ENCODE measurements at regions not wholly inside any gene's neighbourhood (a gene's known extent, or its start where the extent isn't known, plus 50 kb on each side); places are given as distances from the start of the nearest gene placed in this dataset.
"Not testable (repeated sequence)": the region's sequence is repeated elsewhere in the genome, so short reads cannot be mapped to it uniquely, and the experiment has no call there.

DNA sequence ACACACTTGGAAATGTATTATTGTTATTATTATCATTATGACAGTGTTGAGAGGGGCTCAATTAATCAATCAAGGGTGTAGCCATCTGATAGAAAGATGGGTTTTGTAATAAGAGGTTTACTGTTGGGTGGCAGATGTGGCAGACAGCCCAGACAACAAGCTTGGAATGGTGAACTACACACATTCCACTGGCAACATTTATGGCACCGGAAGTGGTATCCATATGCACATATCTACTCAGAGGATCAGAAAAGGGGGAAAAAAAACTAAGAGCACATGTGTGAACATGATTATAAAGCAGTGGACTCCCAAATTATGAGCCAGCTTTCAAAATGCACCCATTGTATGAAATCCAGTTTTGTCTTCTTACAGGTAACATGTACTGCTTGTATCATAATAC is 125.9 kb upstream of the ARX start:
- no peak for DNase-seq (ENCODE audit: low read depth)

DNA sequence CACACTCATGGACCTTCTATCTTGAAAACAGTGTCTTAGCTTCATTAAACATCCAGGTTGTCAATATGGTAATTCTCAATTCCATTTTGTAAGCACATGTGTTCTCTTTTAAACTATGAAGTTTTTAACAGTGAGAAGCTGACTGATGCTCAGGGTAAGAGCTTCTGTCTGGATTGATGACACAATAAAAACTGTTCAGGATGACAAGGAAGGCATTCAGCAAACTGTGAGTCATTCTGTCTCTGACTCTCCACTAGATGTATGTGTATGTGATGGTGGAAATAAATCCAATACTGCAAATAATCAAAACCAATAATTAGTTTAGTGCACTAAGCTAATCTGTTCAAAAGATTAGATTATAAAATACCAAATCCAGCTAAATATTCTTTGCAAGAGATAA is 115.3 kb upstream of the ARX start:
- no peak for DNase-seq (ENCODE audit: low read depth)

- DNase-seq (ENCODE audit: low read depth) = no peak
Observed at GRCh38 chrX:25130619-25131018, 114.9 kb upstream of the ARX start.

DNA sequence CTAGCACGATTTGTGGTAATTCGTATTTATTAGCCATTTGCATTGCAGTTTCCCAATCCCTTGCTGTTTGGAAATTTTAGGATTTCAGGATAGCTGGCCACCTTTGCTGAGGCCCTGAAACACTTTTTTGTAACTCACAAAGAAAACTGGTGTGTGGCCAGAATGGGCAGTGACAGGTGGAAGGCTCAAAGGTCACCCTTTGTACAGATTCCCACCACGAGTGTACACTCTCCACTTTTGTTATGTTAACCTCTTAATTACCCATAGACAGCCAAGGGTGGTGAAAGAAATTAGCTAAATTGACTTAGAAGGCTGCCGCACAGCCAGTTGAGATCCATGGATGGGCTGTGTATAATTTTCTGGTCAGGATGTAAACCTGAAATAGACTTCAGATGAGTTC is 109.7 kb upstream of the ARX start:
- DNase-seq (ENCODE audit: low read depth) = no peak

DNA sequence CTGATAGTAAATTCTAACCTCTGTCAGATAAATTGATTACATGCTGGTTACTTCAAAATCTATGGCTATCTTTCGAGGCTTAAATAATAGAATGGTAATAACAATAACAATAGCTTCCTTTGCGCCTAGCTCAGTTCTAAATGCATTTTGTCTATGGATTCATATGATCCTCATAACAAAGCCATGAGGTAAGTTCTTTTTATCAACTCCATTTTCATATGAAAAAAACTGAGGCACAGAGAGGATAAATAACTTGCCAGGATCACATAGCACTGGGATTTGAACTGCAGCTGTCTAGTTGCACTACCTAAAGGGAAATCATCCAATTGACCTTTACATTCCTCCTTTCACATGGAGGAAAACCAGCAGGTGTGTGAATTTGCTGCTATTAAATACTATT is 108.6 kb upstream of the ARX start:
- no peak for DNase-seq (ENCODE audit: low read depth)

- no peak for DNase-seq (ENCODE audit: low read depth)
Observed at GRCh38 chrX:25112156-25112555, 96.4 kb upstream of the ARX start.

DNA sequence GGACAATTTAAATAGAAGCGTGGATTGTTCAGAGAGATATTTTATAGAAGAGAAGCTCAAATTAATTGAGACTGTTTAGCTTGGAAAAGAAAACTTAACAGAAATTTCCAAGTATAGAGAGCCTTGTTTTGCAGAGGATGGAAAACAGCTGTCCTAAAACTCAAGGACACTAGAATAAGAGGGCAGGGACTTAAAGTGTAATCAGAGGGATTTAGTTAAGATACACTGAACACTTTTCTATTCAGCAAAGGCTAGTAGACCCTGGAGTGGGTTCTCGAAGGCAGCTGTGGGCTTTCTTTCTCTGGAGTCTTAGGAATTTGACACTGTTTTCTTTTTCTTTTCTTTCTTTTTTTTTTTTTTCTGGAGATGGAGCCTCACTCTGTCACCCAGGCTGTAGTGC is 92.7 kb upstream of the ARX start:
- DNase-seq (ENCODE audit: low read depth) = no peak

DNA sequence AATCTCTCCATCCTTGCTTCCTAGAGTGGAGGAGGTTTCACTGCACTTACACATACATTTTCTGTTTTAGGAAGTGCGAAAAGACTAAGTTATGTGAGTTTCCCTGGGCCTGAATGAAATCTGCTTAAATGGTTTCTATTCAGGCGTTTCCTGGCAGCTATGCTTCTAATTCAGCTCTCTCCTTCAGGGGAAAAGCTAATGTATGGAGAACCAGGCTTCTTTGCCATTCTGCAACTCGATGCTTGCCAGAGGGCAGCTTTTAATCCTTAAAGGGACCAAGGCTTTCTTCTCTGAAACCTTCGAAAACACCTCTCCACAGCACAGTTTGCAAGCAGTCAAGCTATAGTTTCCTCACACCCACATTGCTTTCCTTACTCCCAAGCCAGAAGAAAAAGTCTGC is 89.5 kb upstream of the ARX start:
- no peak for DNase-seq (ENCODE audit: low read depth)

DNA sequence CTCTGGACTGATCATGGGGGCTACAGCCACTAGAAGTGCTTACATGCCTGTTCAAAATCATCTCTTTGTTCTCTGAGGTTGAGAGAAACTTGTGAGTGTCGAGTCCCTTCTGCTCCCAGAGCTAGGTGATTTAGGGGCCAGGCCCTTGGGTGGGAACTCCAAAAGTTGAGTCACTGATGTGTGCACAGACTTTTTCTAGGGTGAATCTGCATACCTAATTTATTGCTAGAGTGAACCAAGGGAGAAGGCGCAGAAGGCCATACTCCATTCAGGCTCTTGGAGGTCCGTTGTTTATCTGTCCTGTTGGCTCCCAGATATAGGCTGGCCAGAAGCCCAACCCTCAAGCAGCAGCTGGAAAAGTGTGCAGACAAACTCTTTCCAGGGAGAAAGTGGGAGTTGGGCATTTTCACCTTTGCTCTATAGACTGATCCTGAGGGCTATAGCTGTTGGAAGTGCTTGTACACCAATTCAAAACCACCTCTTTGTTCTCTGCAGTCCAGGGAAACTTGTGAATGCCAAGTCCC is 80.8 kb upstream of the ARX start:
- no peak for DNase-seq (ENCODE audit: low read depth)

DNA sequence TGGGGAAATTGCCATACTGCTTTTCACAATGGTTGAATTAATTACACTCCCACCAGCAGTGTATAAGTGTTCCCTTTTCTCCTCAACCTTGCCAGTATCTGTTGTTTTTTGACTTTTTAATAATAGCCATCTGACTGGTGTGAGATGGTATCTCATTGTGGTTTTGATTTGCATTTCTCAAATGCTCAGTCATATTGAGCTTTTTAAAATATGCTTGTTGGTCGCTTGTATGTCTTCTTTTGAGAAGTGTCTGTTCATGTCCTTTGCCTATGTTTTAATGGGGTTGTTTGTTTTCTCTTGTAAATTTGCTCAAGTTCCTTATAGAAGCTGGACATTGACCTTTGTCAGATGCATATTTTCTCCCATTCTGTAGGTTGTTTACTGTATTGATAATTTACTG is 75.4 kb upstream of the ARX start:
- not testable (repeated sequence) for DNase-seq (ENCODE audit: low read depth)

DNA sequence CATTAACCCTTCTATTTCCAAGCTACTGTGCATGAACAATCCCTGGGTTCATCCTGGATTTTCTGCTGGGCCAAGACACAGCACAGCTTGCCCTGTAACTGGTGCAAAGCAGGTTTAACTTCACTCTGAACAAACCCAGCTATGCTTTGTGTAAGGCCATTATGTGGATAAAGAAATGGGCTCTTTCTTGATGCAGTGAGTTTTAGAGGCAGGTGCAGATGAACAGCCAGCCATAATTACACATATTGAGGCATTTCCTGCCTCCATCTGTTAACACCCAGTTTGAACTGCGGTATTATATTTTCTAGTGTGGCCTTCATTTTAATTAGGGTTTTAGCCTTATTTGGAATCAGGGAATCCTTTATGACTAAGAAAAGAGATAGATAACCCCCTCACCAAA is 68.7 kb upstream of the ARX start:
- DNase-seq (ENCODE audit: low read depth) = no peak

- no peak for DNase-seq (ENCODE audit: low read depth)
Observed at GRCh38 chrX:25083661-25084060, 67.9 kb upstream of the ARX start.

- DNase-seq (ENCODE audit: low read depth) = no peak
Observed at GRCh38 chrX:25079020-25079419, 63.3 kb upstream of the ARX start.

DNA sequence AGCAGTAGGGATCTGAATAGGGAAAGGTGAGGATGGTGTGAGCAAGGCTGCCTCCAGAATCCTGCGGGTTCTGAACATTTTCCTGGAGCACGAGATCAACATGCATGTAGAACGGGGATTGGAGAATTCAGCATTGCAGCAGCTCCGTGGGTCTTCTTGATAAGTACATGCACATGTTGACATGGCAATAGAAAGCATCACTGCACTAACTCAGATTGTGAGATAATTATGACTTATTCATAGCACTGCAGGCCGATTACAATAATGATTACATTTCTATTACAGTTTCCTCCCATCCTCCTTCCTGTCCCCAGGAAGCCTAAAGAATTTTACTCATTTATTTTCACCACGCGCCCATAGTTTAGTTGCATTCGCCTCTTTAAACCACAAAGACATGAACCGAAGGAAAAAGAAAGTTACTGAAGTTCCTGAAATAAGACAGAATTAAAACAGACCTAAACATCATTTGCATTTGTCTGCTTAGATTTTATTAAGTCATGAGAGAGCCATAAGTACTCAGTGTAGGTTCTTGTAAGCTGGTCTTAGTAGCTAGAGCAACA is 61.3 kb upstream of the ARX start:
- DNase-seq (ENCODE audit: low read depth) = no peak

GRCh38 chrX:25072247-25072646 is 56.5 kb upstream of the ARX start:
- no peak for DNase-seq (ENCODE audit: low read depth)

DNA sequence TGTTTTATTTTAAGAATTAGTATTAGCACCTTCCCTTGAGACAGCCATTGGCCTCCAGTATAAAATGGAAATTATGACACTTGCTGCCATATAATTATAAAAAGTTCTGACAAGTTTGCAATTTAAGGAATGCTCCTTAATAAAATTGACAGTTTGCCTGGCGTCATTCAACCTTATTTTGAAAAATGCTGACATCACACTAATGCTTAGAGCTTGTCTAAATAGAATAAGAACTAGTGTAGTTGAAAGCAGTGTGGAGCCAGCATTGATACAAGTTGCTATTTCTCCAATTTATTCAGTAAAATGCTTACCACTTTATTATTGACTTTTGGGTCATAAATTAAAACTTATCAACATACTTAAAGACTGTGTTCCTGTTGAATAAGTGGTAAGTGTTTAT is 54.3 kb upstream of the ARX start:
- no peak for DNase-seq (ENCODE audit: low read depth)

DNA sequence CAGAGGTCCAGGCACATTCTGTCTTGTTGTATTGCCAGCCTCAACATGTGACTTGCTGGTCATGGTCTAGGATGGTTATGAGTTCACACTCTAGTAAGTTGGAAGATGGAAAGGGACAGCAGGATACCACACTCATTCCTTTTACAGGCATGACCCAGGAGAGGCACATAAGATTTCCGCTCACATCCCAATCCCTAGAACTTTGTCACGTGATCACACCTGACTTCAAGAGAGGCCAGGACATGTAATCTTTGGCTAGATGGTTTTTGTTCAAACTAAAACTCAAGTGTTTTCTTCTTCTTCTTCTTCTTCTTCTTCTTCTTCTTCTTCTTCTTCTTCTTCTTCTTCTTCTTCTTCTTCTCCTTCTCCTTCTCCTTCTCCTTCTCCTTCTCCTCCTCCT is 53.4 kb upstream of the ARX start:
- no peak for DNase-seq (ENCODE audit: low read depth)

- DNase-seq (ENCODE audit: low read depth) = no peak
Observed at GRCh38 chrX:25068340-25068739, 52.6 kb upstream of the ARX start.

DNA sequence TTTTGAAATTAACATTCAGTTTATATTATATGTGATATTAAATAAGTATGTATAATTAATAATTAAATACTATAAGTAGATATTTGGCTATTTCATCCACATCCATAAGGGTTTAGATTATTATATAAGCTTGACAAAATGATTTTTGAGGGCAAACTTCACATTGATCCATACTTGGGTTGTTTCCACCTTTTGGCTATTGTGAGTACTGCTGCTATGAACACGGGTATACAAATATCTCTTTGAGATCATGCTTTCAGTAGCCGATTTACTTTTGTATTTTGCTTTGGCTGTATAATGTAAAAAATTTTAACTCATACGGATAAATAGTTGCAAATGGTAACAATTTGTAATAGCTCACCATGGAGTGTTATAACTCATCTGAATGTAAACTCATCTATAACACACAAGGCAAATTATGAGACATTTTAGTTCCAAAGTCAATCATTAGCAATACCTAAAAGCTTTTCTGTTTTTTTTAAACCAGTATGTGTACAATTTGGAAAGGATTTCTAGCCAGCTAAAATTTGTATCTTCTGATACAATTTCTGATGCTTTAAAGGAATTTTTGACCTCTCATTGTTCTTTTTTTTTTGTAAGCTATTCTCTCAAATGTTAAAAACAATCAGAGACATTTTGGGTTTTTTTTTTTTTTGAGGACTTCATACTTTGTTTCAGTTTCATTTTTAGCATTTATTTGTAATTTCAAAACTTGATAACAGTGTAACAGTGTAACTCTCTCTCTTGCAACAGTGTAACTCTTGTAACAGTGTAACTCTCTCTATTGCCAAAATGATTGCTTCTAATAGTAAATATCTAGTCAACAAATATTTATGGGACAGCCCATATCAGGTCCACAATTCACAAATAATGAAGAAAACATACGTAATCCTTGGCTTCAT is 51.8 kb upstream of the ARX start:
- DNase-seq (ENCODE audit: low read depth) = no peak

GRCh38 chrX:25066131-25066530 is 50.4 kb upstream of the ARX start:
- no peak for DNase-seq (ENCODE audit: low read depth)
